Liver (tissue), 7 donors: ENCODE measurements at regions not wholly inside any gene's neighbourhood (a gene's known extent, or its start where the extent isn't known, plus 50 kb on each side); places are given as distances from the start of the nearest gene placed in this dataset.

Experiments used
- DNase-seq: peaks from one replicate; pipeline ENCODE4 v3.0.0-alpha.2; 2017; ENCODE audit warnings: low spot score
- H3K27ac ChIP-seq, 2 donors: one replicate each; pipeline ENCODE4 v1.7.0; 2013; ENCODE audit warnings: inconsistent platforms in 2 of 2, low read length in 2 of 2, control low read depth in 1 of 2, low read depth in 1 of 2, mild to moderate bottlenecking in 1 of 2
- H3K27me3 ChIP-seq, 4 donors: one replicate each; pipeline versions ENCODE4 v1.6.1 to v1.7.0; 2013; ENCODE audit warnings: low read length in 3 of 4, inconsistent platforms in 1 of 4, mild to moderate bottlenecking in 1 of 4, moderate library complexity in 1 of 4; ENCODE audit not compliant: control insufficient read depth in 4 of 4, insufficient read depth in 4 of 4
- H3K36me3 ChIP-seq, 4 donors: one replicate each; pipeline versions ENCODE4 v1.6.1 to v1.7.0; 2013; ENCODE audit warnings: low read length in 3 of 4, mild to moderate bottlenecking in 3 of 4, low read depth in 1 of 4, moderate library complexity in 1 of 4; ENCODE audit not compliant: control insufficient read depth in 4 of 4, insufficient read depth in 3 of 4
- H3K4me1 ChIP-seq, 4 donors: one replicate each; pipeline versions ENCODE4 v1.6.1 to v1.7.0; 2013; ENCODE audit warnings: low read length in 3 of 4, mild to moderate bottlenecking in 3 of 4, moderate library complexity in 1 of 4; ENCODE audit not compliant: control insufficient read depth in 4 of 4, insufficient read depth in 4 of 4
- H3K4me3 ChIP-seq, 3 donors: one replicate each; pipeline versions ENCODE4 v1.6.1 to v1.7.0; 2013; ENCODE audit warnings: low read length in 3 of 3, control low read depth in 1 of 3, low read depth in 1 of 3, mild to moderate bottlenecking in 1 of 3
- H3K9ac ChIP-seq, 2 donors: one replicate each; pipeline ENCODE4 v1.7.0; 2013; ENCODE audit warnings: low read length in 2 of 2, mild to moderate bottlenecking in 2 of 2, moderate library complexity in 2 of 2, control low read depth in 1 of 2, low read depth in 1 of 2
- H3K9me3 ChIP-seq, 4 donors: one replicate each; pipeline versions ENCODE4 v1.6.1 to v1.7.0; 2013; ENCODE audit warnings: low read length in 3 of 4; ENCODE audit not compliant: control insufficient read depth in 4 of 4
- HNF4A ChIP-seq, 2 donors: conservative IDR thresholded peaks; 2 replicates each; pipeline ENCODE4 v1.6.1; 2016; ENCODE audit warnings: antibody characterized with exemption in 2 of 2, mild to moderate bottlenecking in 2 of 2
- HNF4G ChIP-seq: IDR thresholded peaks from 2 replicates; pipeline ENCODE4 v1.6.1; 2016; ENCODE audit warnings: antibody characterized with exemption
- JUND ChIP-seq, 2 donors: IDR thresholded peaks; 2 replicates each; pipeline ENCODE4 v1.6.1; 2016; ENCODE audit warnings: antibody characterized with exemption in 2 of 2
- NR2F2 ChIP-seq: IDR thresholded peaks from 2 replicates; pipeline ENCODE4 v1.6.1; 2016; ENCODE audit warnings: antibody characterized with exemption
- RAD21 ChIP-seq, 2 donors: IDR thresholded peaks; 2 replicates each; pipeline ENCODE4 v1.6.1; 2016; ENCODE audit warnings: antibody characterized with exemption in 2 of 2, mild to moderate bottlenecking in 2 of 2
- SP1 ChIP-seq: IDR thresholded peaks from 2 replicates; pipeline ENCODE4 v1.6.1; 2018; ENCODE audit warnings: antibody characterized with exemption, mild to moderate bottlenecking
- TAF1 ChIP-seq: conservative IDR thresholded peaks from 2 replicates; pipeline ENCODE4 v1.6.1; 2016; ENCODE audit warnings: antibody characterized with exemption, mild to moderate bottlenecking
- YY1 ChIP-seq: IDR thresholded peaks from 2 replicates; pipeline ENCODE4 v1.6.1; 2016; ENCODE audit warnings: antibody characterized with exemption, mild to moderate bottlenecking
- WGBS: extraction: QIAGEN DNeasy Blood & Tissue Kit; methylation state at CpG from one replicate; pipeline ENCODE4 v1.1.7; 2013; 5-methylcytosine and 5-hydroxymethylcytosine counted together
- TF ChIP-seq, protein P1 (sequence below): IDR thresholded peaks from 2 replicates; pipeline ENCODE4 v1.6.1; 2016; ENCODE audit warnings: antibody characterized with exemption
- TF ChIP-seq, protein P2 (sequence below): IDR thresholded peaks from 2 replicates; pipeline ENCODE4 v1.6.1; 2016; ENCODE audit warnings: antibody characterized with exemption
- TF ChIP-seq, protein P3 (sequence below): IDR thresholded peaks from 2 replicates; pipeline ENCODE4 v1.6.1; 2016; ENCODE audit warnings: antibody characterized with exemption, mild to moderate bottlenecking
- donor health status: healthy.
- donor health status: healthy.
- donor health status: healthy.
- donor health status: healthy.

DNA sequence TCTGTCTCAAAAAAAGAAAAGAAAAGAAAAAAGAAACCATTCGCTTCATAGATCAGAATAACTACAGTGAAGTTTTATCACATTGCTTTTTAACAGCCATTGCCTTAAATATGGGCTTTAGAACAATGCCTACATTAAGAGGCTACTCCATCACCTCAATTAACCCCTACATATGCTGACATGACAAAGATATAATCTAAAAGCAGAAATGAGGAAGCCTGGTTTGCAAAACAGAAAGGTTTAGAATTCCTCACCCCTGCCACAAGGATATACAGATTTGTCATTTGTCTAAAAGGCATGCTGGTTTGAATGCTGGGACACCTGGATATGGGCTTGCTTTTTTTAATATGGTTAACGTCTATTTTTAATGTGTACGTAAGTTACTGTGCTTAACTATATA, 1353.0 kb upstream of the C9orf72 start:
- H3K27ac ChIP-seq: no peak overlapping the region
- no peaks in the 10 kb centered on the region for H3K27me3 ChIP-seq
- no peaks in the 10 kb centered on the region for H3K36me3 ChIP-seq
- H3K4me3 ChIP-seq: no peak overlapping the region
- H3K9ac ChIP-seq: no peak overlapping the region
- TF ChIP-seq HNF4G: no peak
- H3K4me1 ChIP-seq: no peaks in the 10 kb centered on the region
- DNase-seq: no peak
- H3K9me3 ChIP-seq: no peaks in the 10 kb centered on the region
- WGBS: 83% methylated on average over 3 of the region's 3 CpGs

DNA sequence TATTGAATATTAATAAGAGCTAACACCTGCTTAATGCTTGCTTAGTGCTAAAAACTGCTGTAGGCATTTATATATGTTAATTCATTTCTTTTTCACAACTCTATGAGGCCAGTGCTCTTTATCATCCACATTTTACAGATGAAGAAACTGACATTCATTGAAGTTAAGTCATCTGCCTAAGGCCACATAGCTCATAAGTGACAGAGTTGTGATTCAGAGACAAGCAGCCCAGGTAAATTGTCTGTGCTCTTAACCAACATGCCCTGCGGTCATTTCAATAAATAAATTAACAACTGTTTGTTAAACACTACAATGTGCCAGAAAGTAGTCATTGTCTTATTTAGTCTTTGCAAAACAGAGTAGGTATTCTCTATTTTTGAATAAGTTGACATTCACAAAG, 1354.4 kb upstream of the C9orf72 start:
- Histone ChIP-seq H3K27me3 (no peaks in the 10 kb centered on the region), H3K36me3 (no peaks in the 10 kb centered on the region), H3K9me3 (no peaks in the 10 kb centered on the region), H3K4me3 (no peak overlapping the region), H3K4me1 (no peaks in the 10 kb centered on the region), H3K9ac (no peak overlapping the region), H3K27ac (no peak overlapping the region)
- TF ChIP-seq, protein P1, sequence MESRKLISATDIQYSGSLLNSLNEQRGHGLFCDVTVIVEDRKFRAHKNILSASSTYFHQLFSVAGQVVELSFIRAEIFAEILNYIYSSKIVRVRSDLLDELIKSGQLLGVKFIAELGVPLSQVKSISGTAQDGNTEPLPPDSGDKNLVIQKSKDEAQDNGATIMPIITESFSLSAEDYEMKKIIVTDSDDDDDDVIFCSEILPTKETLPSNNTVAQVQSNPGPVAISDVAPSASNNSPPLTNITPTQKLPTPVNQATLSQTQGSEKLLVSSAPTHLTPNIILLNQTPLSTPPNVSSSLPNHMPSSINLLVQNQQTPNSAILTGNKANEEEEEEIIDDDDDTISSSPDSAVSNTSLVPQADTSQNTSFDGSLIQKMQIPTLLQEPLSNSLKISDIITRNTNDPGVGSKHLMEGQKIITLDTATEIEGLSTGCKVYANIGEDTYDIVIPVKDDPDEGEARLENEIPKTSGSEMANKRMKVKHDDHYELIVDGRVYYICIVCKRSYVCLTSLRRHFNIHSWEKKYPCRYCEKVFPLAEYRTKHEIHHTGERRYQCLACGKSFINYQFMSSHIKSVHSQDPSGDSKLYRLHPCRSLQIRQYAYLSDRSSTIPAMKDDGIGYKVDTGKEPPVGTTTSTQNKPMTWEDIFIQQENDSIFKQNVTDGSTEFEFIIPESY: no peak
- TF ChIP-seq YY1: no peak
- no peak for TF ChIP-seq SP1
- no peak for DNase-seq
- 67% methylated on average over 1 of the region's 1 CpG for WGBS

DNA sequence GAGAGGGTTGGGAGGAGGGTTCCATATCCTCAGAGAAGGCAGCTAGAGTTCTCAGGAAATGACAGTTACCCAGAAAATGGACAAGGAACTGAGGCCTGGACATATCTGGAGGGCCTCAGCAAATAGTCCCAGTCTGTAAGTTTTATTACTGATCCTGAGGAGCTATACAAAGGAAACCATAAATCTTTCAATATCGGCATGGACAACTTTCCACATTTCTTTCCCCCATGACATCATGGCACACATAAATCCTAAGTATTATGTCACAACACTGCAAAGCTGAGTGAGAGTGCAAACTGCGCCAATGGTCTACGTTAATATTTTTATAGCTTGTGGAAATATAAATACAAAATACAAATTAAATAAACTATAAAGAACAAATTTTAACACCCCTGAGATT, 1356.2 kb upstream of the C9orf72 start:
- H3K4me1 ChIP-seq: no peaks in the 10 kb centered on the region
- WGBS: 61% methylated on average over 3 of the region's 3 CpGs
- DNase-seq: no peak
- no peaks in the 10 kb centered on the region for H3K36me3 ChIP-seq
- no peak for TF ChIP-seq RAD21 (IDR thresholded peaks at IDR 0.05)
- TF ChIP-seq SP1: no peak
- no peak for TF ChIP-seq NR2F2
- TF ChIP-seq JUND (IDR thresholded peaks at IDR 0.05): no peak
- TF ChIP-seq, protein P2, sequence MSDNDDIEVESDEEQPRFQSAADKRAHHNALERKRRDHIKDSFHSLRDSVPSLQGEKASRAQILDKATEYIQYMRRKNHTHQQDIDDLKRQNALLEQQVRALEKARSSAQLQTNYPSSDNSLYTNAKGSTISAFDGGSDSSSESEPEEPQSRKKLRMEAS: no peak
- TF ChIP-seq TAF1: no peak
- H3K27me3 ChIP-seq: no peaks in the 10 kb centered on the region
- H3K9me3 ChIP-seq: no peaks in the 10 kb centered on the region
- H3K27ac ChIP-seq: no peak overlapping the region
- no peak overlapping the region for H3K9ac ChIP-seq
- no peak overlapping the region for H3K4me3 ChIP-seq

DNA sequence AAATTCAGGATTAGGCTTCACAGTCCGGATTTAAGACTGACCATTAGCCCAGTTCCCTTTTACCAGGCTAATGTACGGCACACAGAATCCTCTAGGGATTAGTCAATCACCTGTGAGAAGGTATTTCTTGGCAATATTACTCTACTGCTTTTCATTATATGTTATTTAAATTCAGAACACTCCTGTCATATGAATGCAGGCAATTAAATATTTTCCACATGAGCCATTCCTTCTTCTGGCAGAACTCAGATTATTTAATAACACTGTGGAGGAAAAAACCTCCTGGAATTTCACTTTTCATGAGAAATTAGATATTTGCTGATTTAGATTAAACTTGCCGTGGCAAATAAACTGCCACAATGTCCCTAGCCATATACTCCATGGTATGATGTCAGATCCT, 1357.5 kb upstream of the C9orf72 start:
- Histone ChIP-seq H3K9ac (no peak overlapping the region), H3K36me3 (no peaks in the 10 kb centered on the region), H3K27me3 (no peaks in the 10 kb centered on the region), H3K4me1 (no peaks in the 10 kb centered on the region), H3K4me3 (no peak overlapping the region), H3K9me3 (no peaks in the 10 kb centered on the region), H3K27ac (no peak overlapping the region)
- no peak for DNase-seq
- WGBS: 70% methylated on average over 3 of the region's 3 CpGs
- TF ChIP-seq HNF4A (conservative IDR thresholded peaks at IDR 0.05): no peak
- TF ChIP-seq, protein P3, sequence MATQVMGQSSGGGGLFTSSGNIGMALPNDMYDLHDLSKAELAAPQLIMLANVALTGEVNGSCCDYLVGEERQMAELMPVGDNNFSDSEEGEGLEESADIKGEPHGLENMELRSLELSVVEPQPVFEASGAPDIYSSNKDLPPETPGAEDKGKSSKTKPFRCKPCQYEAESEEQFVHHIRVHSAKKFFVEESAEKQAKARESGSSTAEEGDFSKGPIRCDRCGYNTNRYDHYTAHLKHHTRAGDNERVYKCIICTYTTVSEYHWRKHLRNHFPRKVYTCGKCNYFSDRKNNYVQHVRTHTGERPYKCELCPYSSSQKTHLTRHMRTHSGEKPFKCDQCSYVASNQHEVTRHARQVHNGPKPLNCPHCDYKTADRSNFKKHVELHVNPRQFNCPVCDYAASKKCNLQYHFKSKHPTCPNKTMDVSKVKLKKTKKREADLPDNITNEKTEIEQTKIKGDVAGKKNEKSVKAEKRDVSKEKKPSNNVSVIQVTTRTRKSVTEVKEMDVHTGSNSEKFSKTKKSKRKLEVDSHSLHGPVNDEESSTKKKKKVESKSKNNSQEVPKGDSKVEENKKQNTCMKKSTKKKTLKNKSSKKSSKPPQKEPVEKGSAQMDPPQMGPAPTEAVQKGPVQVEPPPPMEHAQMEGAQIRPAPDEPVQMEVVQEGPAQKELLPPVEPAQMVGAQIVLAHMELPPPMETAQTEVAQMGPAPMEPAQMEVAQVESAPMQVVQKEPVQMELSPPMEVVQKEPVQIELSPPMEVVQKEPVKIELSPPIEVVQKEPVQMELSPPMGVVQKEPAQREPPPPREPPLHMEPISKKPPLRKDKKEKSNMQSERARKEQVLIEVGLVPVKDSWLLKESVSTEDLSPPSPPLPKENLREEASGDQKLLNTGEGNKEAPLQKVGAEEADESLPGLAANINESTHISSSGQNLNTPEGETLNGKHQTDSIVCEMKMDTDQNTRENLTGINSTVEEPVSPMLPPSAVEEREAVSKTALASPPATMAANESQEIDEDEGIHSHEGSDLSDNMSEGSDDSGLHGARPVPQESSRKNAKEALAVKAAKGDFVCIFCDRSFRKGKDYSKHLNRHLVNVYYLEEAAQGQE: no peak
- TF ChIP-seq TAF1: no peak
